ENCODE measurements at regions not wholly inside any gene's neighbourhood (a gene's known extent, or its start where the extent isn't known, plus 50 kb on each side); places are given as distances from the start of the nearest gene placed in this dataset.

- TF ChIP-seq CTCF (IDR thresholded peaks at IDR 0.05) = no peak
Measured at GRCh38 chr12:72989458-72989947, 717.3 kb downstream of the TRHDE start.

GRCh38 chr12:72995616-72996015, 723.4 kb downstream of the TRHDE start:
- TF ChIP-seq CTCF (IDR thresholded peaks at IDR 0.05) = no peak

- no peak for TF ChIP-seq CTCF (IDR thresholded peaks at IDR 0.05)
Measured at GRCh38 chr12:73017981-73018380, 745.8 kb downstream of the TRHDE start.

GRCh38 chr12:73053893-73054292, 781.7 kb downstream of the TRHDE start:
- no peak for TF ChIP-seq CTCF (IDR thresholded peaks at IDR 0.05)

- no peak for TF ChIP-seq CTCF (IDR thresholded peaks at IDR 0.05)
Measured at GRCh38 chr12:73057428-73057827, 785.3 kb downstream of the TRHDE start.

GRCh38 chr12:73065913-73066312, 793.7 kb downstream of the TRHDE start:
- TF ChIP-seq CTCF (IDR thresholded peaks at IDR 0.05) = no peak

GRCh38 chr12:73067616-73068015, 795.4 kb downstream of the TRHDE start:
- TF ChIP-seq CTCF (IDR thresholded peaks at IDR 0.05) = no peak

- no peak for TF ChIP-seq CTCF (IDR thresholded peaks at IDR 0.05)
Measured at GRCh38 chr12:73072214-73072613, 800.0 kb downstream of the TRHDE start.
